DMS 273 (cell line): ENCODE measurements at regions not wholly inside any gene's neighbourhood (a gene's known extent, or its start where the extent isn't known, plus 50 kb on each side); places are given as distances from the start of the nearest gene placed in this dataset.
"Not testable (repeated sequence)": the region's sequence is repeated elsewhere in the genome, so short reads cannot be mapped to it uniquely, and the experiment has no call there.

ENCODE experiments used
- DNase-seq: peaks from one replicate; lab custom pipeline; 2025; ENCODE audit not compliant: unreplicated experiment; lab: John Stamatoyannopoulos, UW

DNA sequence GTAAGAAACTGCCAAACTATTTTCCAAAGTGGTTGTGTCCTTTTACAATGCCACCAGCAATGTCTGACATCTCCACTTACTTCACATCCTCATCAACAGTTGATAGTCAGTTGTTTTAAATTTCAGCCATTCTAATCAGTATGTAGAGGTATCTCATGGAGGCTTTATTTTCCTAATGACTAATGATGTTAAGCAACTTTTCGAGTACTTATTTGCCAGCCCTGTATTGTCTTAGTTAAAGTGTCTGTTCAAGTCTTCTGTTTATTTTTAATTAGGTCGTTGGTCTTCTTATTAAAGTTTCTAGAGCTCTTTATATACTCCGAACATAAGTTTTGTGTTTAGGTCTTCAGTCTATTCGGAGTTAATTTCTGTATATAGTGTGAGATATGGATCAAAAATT, 54.9 kb upstream of the NBPF12 start:
- DNase-seq = not testable (repeated sequence)

GRCh38 chr1:146881096-146881495, 57.0 kb upstream of the NBPF12 start:
- not testable (repeated sequence) for DNase-seq

DNA sequence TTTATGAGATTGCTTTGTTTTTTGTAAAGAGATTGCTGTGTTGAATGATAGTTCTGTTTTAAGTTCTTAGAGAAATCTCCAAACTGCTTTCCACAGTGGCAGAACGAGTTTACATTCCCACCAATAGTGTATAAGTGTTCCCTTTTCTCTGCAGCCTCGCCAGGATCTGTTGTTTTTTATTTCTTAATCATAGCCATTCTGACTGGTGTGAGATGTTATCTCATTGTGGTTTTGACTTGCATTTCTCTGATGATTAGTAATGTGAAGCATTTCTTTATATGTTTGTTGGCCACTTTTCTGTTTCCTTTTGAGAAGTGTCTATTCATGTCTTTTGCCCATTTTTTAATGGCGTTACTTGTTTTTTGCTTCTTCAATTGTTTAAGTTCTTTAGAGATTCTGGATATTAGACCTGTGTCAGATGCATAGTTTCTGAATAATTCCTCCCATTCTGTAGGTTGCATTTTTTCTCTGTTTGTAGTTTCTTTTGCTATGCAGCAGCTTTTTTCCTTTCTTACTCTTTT, 74.3 kb upstream of the NBPF12 start:
- DNase-seq = not testable (repeated sequence)

GRCh38 chr1:146853147-146853546, 85.0 kb upstream of the NBPF12 start:
- not testable (repeated sequence) for DNase-seq

DNA sequence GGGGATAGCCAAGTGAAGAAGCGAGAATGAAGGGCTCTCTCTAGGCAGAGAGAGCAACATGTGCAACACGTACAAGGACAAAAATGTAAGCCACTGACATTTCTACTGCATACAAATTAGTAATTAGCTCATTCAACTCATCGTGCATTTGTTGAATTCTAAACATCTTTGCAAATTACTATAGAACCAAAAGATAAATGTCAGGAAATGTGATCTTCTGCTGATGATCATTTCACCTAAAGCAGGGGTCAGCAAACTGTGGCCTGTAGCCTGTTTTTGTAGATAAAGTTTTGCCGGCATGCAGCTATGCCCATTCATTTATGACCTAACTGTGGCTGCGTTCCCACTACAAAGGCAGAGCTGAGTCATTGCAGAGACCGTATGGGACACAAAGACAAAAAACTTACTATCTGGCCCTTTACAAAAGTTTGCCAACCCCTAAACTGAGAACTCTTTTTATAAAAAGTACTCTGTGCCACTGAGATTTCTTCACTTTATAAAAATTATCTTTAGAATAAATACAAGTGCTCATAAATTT, 87.7 kb upstream of the NBPF12 start:
- not testable (repeated sequence) for DNase-seq

DNA sequence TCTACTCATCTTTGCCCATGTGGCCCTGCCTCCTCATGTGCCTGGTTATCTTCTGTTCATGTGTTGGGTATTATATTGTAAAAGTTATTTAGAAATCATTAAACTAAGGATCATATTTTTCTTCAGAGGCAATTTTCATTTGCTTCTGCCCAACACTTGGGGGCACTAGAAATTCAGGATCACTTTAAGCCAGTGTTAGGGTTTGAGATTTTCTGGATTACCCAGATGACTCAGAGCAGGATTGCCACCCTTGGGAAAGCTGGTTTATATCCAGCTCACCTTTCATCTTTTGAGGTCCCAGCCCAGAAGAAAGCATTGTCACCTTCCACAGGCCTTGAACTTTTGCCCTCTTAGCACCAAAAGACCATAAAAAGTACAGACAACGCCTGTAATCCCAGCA, 99.4 kb upstream of the NBPF12 start:
- not testable (repeated sequence) for DNase-seq

GRCh38 chr1:146826957-146827356, 111.2 kb upstream of the NBPF12 start:
- not testable (repeated sequence) for DNase-seq

GRCh38 chr1:146794236-146794635, 143.9 kb upstream of the NBPF12 start:
- DNase-seq = not testable (repeated sequence)

DNA sequence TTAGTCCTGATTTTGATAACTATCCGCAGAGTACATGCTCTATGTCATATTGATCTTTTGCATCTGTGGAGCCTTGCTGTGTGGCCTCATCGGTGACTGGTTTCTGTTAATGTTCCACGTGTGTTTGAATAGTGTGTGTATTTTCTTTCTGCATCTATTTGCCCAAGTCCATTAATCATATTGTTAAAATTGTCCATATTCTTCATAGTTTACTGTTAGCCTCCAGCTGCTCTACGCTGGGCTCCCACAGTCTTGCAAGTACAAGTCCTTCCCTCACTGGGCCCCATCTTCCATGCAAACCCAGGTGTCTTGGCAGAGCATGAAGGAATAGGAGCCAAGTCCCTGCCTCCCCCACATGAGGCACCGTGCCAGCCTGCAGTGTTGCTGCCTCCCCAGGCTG, 145.4 kb upstream of the NBPF12 start:
- DNase-seq = peak; percentile 35

DNA sequence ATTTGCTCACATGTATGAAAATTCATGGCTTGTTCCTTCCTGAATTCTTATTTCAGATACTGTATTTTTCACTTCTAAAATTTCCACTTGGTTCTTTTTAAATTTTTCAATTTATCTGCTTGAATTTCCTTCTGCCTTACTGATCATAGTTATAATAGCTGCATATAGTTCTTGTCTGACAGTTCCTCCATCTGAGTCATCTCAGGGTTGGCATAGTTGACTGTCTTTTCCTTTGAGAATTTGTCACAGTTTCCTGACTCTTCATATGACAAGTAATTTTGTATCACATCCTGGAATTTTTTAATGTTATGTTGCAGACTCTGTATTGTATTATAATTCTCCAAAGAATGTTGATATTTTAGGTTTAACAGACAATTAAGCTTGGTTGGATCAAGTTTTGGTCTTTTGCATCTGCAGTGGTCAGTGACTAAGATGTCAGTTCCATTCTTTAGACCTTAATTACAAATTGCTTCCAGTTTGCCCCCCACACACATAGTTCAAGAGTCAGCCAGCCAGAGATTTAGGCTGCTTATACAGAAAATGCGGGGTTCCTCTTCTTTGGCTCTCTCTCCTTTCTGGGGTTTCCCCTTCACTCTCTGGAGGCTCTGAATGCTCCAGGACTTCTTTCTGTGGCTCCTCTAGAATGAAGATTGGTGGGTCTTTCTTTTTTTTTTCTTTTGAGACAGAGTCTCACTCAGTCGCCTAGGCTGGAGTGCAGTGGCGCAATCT, 153.7 kb upstream of the NBPF12 start:
- not testable (repeated sequence) for DNase-seq

DNA sequence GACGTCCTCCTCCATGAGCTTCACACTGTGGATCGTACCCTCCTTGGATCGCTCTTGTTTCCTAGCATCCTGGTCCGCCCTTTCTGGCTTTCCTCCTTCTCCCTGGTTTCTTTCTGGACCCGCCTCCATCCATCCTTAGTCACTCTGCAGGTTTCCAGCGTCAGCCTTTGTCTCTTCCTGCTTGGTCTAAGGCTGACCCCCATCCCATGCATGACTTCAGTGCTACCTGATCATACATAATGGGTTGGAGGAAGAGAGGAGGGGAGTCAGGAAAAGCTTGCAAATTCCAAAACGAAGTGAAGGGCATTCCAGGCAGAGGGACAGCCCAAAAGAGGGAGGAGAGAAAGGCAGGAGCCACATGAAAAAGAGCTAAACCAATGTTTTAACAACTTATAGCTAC, 156.9 kb upstream of the NBPF12 start:
- DNase-seq = not testable (repeated sequence)

- not testable (repeated sequence) for DNase-seq
These were observed 160.1 kb upstream of the NBPF12 start for GRCh38 chr1:146777826-146778602.

GRCh38 chr1:146774988-146775387, 163.1 kb upstream of the NBPF12 start:
- not testable (repeated sequence) for DNase-seq

GRCh38 chr1:146774271-146774670, 163.9 kb upstream of the NBPF12 start:
- DNase-seq = not testable (repeated sequence)

DNA sequence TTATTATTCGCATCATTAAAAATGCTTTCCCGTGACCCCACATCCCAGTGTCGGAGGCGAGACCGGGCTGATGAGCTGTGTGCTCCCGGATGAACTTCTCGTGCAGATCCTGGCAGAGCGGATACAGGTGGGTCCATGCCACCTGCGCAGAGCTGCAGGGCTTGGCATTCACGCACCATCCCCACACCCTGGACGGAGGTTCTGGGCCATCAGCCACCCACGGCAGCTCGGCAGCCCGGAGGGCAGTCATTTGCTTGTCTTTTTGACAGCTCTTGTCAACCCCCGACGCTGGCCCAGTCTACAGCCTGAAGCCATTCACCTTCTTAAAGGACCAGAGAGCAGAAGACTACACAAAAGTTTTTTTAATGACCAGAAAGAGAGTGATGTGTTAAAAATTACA, 166.7 kb upstream of the NBPF12 start:
- DNase-seq = not testable (repeated sequence)

- DNase-seq = not testable (repeated sequence)
These were observed 167.1 kb upstream of the NBPF12 start for GRCh38 chr1:146770998-146771397.

- DNase-seq = not testable (repeated sequence)
These were observed 174.9 kb upstream of the NBPF12 start for GRCh38 chr1:146763234-146763633.

- not testable (repeated sequence) for DNase-seq
These were observed 181.3 kb upstream of the NBPF12 start for GRCh38 chr1:146756858-146757257.

GRCh38 chr1:146748686-146749085, 189.4 kb upstream of the NBPF12 start:
- not testable (repeated sequence) for DNase-seq

GRCh38 chr1:146731981-146732680, 206.0 kb upstream of the NBPF12 start:
- DNase-seq = not testable (repeated sequence)
